ENCODE measurements at regions not wholly inside any gene's neighbourhood (a gene's known extent, or its start where the extent isn't known, plus 50 kb on each side); places are given as distances from the start of the nearest gene placed in this dataset.

DNA sequence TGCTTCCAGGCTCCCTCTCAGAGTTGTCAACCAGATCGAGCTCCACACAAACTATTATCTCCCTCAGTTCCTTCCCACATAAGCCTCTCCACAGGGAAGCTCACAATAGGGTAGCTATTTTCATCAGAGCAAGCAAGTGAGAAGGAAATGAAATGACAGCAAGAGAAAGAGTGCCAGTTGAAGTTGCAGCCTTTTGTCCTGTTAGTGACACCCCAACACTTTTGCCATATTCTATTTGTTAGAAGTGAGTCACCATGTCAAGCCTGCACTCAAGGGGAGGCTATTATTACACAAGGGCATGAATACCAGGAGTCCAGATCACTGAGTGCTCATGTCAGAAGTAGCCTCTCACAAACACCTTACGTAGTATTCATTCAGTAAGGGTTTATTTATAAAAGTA lies 266.3 kb upstream of the NOCT start:
- no peak for DNase-seq (ENCODE audit: low spot score)

DNA sequence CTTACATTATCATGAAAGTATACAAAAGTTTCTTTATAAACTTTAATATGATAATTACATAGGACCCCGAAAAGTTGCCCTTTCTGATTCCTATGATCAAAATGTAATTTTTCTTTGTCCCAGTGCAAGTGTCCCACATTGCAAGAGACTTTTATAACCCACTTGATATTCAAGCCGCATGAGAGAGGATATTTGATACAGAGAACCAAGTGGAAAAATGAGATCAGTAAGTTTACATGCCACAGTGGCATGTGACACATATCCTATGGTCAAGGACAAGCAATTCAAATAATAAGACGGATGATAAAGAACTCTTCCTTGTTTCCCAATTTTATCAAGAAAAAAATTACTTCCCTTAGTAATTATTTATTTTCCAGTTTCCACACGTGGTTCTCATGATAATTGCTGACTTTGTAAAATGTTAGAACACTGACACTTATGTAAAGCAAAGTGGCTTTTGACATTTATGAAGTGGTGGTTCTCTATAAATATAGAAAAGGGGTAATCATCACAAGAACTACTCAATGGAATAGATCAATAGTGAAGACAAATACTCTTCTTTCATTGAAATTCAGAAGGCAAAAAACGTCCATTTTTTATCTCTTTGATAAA lies 273.7 kb upstream of the NOCT start:
- DNase-seq (ENCODE audit: low spot score) = no peak

DNA sequence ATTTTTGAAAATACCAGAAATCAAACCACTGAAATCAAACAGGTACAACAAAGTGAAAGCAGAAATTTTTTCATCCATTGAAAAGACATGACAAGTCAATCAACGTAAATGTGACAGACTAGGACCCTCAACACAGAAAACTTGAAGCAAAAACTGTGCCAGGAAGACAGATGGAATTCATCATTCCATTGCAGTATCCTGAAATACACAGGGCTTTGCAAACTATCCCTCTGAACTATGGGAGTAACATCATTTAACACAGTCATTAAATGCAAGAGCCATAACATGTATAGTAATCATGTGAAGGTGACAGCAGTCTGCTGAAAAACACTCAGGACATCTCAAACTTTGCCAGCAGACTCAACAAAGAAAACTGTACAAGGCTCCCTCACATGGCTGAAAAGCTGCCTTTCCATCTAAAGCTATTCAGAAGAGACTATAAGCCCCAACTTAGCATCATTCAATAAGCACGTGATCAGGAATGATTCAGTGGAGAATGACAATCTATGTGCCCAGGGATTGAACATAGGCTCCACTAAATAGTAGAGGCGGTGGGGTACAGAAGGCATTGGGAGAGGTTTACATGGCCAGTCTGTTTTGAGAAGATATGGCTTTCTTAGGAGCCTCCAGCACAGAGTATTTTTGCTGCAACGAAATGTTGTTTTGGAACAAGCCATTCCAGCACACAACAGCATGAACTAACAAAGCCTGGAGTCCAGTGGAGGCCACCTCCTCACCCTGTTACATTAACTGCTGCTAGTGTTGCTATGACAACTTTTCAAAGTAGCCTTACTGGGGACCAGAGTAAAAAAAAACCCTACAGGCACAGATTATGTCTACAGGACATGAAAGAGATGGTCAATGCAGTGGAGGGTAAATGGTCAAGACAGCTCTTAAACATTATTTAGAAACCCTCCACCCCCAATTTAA lies 274.5 kb upstream of the NOCT start:
- DNase-seq (ENCODE audit: low spot score) = no peak

DNA sequence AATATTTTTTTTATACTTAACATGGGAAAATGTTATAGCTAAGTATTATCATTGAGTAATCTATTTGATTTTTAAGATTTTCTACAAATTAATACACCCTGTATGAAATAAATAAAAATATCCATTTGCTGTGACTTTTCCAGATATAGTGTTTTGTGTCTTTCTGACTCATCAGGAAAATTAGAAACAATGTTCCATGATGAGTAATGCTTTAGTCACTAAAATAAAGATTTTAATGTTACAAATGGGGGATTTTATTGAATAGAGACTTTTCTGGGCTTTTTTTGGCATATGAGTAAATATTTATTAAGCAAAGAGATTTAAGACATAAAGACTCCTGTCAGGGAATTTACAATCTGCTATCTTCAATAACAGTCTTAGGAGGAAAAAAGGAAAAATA lies 279.2 kb upstream of the NOCT start:
- DNase-seq (ENCODE audit: low spot score) = no peak

DNA sequence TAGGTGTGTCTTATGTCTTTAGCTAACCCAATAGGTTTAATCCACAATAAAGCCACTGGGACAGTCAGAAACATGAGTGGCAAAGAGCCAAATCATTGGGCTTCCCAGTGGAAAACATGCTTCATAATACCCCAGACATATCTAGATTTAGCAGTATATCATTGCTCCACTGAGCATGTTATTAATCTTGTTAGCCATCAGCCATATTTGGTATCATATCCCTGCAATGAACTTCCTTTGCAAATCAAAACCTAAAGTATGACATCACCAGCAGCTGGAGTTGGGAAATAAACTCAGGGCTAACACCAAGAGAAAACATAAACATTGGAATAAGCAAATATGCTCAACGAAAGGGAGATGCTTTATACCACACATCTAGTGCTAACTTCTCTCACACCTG lies 280.8 kb upstream of the NOCT start:
- no peak for DNase-seq (ENCODE audit: low spot score)

DNA sequence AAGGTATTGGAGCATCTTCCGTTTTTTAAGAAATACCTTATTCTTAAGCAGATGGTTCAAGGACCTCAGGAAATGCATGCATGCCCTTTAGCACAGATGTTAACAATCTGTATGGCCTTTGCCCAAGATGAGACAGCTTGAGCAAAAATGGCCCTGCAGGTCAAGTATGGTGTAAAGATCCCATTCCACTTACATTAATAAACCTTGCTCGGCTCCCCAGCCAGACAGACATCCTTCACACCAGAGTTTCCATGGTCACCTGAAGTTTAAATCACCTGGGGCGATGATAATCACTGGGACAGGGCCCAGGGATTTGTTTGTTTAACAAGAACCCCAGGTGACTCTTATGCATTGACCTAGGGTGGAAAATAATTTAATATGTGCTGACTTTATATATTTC lies 287.0 kb upstream of the NOCT start:
- no peak for DNase-seq (ENCODE audit: low spot score)

DNA sequence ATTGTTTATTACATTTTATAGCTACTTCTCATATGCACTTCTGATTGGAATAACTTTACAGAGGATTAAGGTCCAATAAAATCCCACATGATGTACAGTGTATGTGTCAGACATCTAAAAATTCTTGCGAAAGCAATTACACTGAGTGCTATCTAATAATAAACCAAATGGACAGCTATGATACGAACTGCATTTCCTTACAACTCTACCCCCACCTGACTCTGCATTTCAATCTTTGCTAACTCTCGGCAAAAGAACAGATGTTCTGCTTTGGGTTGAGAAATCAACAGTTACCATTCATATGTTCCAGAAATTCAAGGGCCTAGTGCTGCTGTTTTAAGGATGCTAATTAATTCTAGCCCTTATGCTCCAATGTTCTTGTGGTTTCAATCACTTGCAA lies 287.9 kb upstream of the NOCT start:
- DNase-seq (ENCODE audit: low spot score) = no peak

DNA sequence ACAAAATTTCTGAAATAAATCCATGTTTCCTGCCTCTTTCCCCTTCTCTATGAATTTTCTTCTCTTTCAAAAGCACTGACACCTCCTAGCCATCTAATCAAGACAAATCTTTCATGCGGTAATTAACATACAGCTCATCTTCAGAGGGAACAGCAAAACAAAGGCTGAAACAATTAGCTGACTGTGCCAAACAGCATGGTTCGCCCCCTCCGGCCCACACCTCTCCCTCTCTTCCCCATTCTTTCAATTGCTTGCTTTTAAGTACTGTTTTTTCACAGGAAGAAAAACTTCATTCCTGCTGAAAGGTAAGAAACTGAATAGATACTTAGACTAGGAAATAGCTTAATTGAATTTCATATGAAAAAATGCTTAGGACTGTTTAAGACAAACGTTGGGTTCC lies 291.1 kb upstream of the NOCT start:
- no peak for DNase-seq (ENCODE audit: low spot score)

DNA sequence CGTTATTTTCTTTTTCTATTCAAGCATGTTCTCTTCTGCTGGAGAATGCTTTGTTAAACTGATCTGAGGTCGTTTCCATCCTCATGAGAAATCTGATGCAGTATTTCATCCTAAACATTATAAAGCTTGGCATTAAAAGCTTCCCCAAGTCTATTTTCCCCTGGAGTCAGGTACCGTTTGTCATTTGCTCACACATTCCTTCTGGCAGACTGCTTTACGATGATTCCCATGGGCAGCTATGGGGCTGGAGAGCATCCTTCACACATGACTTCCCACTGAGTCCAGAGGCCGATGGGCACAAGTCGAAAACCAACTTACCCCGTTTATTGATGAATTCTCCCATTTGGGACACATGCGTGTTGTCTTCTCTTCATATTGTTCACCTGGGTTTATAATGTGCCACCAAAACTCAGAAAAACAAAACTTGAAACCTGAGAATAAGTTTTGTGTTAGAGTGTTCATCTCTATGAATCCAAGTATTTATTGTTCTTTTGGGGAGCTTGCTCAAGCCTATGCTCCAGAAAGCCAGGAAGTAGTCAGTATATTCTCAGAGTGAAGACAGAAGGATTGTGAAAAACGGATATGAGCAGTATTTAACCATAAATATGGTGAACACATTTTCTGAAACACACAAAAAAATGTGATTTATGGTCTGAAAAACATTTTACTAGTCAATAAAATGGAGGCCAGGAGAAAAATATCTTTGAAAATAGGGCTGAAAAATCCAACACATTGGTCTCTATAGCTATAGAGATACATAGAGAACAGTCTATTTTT lies 298.8 kb upstream of the NOCT start:
- DNase-seq (ENCODE audit: low spot score) = no peak

DNA sequence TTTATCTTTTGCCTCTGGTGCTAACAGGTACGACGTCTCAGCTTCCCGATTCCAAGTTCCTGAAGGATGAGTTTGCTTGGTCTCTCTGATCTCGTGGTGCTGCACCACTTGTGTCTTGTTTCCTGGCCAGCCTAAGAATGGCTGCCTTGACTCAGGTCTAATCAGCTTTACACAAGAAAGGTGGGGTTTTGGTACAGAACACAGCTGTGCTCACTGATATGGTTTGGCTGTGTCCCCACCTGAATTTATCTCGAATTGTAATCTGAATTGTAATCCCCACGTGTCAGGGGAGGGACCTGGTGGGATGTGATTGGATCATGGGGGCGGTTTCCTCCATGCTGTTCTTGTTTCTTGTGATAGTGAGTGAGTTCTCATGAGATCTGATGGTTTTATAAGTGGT lies 305.3 kb upstream of the NOCT start:
- DNase-seq (ENCODE audit: low spot score) = no peak

DNA sequence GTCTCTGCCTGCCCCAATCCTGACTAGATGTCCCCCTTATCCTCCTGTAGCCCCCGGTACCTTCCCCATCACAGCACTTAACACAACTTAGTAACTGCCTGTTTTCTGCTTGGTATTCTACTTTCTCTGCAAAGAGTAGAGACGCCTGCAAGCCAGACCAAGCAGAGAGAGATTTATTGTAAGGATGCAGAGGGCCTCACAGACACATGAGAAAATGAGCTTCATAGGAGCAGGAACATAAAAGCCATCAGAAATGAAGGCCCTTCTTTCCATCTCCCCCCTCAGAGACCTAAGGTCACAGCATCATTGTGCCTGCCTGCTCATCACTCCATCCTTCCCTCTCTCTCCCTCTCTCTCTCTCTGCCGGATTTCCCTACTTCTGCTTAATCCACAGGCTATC lies 305.7 kb upstream of the NOCT start:
- no peak for DNase-seq (ENCODE audit: low spot score)

DNA sequence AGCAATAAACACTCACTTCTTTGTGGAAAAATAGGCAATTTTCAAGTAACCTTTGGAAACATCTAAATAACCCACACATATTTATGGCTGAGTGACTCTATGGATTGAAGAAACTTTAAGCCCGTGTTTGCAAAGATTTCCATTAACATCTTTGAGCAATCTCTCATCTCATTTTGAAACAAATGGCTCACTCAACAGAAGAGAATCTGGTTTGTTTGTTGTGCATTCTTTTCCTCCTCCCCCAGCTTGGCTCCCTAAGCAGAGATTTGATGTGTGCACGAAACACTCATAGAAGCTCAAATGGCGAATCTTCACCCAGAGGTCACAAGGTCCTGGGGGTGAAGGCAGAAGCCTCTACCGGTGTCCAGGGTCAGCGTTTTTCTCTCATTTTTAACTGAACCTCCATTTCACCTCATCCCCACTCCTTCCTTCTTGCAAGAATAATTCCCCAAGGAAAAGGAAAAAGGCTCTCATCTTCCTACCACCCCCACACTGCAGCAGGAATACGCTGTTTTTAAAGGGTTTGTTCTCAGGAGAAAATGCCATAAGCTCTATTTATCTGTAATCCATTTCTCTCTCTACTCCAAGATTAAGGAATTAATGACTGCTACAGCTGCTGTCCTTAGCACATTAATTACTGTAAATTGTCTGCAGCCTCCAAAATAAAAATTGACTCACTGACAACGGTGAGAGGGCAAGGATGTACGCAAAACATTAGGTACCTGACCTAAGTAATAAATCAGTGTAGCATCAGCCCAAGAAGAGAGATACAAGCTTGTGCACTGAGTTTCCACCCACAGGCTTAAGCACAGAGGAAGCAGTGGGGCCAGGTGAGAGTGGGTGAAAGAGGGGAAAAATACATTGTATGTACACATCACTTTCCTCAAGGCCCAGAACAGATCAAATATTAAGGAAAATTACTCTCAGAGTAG lies 307.6 kb upstream of the NOCT start:
- DNase-seq (ENCODE audit: low spot score) = no peak

DNA sequence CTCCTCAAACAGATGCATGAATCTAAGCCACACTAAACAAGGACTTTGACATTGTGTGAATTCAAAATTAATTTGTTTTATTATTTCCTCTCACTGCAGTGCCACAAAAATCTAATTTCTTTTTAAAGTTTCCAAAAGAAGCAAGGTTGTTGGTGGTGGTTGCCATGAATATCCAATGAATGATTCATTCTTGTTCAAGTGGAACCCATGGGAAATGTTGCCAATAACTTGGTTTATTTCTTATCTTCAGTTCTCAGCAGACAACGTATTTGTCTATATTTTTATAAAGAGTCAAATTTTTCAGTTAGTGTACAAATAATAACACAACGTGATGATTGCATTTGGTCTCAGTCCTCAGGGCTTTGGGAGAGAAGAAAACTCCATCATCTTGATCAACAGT lies 309.4 kb upstream of the NOCT start:
- no peak for DNase-seq (ENCODE audit: low spot score)

DNA sequence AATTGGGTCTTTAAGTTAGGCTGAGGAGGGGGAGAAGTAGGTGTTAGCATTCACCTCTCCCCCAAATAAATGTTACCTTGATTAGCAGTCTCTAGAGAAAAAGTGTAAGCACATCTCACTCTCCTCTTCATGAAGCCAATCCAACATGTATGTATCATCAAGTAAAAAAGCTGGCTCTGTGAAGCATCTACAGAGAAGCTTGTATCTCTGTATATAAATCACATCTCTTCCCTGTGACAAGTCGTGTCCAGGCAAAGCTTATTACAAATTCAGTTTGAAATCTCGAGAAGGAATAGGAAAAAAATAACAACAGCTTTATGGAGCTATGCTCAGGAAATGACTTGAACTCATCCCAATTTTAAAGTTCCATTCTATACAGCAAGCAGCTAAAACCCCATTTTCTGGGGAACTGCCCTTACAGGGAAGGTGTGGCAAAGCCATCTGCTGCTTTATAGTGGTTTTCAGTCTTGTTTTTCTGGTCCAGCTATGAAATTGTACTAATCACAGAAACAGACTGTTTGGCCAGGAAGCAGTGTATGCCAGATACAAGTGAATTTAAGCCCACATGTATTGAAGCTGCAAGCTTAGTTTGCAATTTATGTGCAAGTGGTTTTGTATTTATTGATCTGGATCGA lies 313.3 kb upstream of the NOCT start:
- no peak for DNase-seq (ENCODE audit: low spot score)

DNA sequence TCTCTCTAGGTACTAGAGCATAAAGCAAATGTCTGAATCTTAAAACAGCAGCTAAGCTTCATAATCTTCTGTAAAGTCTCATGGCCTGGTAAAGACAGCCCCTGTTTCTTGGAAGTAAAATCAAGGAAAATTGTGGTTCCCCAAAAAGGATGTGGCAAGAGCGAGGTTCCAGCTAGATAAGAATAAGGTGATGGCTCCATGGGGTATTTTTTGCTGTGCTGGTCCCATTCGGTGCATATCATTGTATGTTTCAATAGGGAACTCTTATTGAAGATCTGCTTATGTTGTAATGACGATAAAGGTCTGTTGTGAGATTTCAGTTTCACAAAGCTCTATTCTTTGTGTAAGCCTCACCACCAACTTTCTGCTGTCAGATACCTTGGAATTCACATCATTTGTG lies 316.9 kb upstream of the NOCT start:
- no peak for DNase-seq (ENCODE audit: low spot score)

DNA sequence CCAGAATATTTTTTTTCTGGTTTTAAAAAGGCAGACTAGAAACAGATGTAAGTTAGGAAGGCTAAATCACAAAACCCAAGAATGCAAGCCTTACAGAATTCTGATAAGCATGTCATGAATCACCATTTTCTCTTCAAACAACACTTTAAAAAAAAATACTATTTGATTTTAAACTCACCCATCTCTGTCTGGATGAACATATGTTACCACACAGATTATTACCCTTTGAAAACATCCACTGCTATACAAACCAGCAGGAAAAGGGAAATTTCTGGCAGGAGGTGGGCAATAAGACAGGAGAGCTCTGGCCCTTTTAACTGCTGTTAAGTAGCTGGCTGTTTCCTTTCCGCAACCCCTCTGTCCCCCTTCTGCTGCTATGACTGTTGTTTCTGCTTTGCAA lies 317.7 kb upstream of the NOCT start:
- DNase-seq (ENCODE audit: low spot score) = no peak

DNA sequence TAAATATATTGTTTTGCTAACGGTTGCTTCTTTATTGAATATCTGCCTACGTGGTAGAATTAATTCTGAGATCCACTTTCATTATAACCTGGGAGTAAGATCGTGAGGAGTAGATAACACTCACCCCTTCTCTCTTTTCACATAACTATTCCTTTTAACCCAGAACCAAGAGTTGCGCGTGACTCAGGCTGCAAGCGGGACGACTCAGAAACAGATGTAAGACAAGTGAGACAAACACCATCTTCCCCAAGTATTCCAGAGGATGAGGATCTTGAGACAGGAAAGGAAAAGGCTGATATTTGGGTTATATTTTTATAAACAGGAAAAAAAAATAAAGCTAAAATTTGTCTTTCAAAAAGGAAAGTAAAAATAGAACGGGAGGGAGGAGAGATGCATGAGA lies 318.8 kb upstream of the NOCT start:
- DNase-seq (ENCODE audit: low spot score) = no peak

DNA sequence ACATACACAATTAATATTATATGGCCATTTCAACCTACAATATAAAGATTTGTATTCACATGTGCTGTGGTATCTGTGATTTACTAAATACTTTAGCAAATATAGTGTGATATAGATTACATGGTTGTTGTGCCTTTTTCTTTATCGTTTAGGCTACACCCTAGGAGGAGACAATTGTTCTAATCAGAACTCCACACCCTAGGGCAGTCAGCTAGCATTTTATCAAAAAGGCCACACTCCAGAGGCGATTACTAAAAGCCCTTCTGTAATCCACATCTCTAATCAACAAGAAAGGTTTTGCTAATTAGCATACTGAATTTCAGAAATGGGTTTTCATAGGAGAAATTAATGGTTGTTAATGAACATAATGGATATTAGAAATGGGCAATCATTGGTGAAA lies 319.5 kb upstream of the NOCT start:
- DNase-seq (ENCODE audit: low spot score) = no peak

DNA sequence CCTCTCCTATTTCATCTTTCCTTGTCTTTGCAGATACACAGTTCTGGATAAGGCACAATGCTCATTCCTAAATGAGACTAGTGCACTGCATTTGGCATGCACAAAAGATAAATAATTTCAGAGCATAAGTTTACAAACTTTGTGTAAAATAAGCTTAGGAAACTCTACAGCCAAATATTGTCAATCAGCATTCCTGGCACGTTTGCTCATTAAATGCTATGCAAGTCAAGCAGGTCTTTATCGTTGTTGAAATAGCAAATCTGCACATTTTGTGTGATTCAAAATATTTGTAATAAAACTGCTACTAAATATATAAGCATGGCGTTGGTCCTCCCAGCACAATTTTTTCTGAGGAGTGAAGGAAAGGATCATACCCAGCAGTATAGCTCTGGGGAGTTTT lies 322.1 kb upstream of the NOCT start:
- DNase-seq (ENCODE audit: low spot score) = no peak

DNA sequence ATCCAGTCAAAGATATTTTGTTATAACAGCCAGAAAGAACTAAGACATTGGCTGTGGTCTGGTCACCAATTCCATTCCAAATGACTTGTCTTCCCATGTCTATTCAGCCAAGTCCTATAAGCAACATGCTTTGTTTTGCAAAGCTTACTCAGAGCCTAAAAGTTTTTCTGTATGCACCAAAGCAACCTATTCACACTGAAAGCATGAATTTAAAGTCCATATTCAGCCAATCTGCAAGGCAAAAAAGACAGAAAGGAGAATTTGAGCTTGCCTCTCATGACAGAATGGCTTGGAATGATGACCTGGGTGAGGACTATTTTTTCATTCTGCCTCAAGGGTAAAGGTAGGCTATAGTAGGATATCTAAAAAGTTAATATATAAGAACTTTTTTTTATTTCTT lies 323.2 kb upstream of the NOCT start:
- no peak for DNase-seq (ENCODE audit: low spot score)

DNA sequence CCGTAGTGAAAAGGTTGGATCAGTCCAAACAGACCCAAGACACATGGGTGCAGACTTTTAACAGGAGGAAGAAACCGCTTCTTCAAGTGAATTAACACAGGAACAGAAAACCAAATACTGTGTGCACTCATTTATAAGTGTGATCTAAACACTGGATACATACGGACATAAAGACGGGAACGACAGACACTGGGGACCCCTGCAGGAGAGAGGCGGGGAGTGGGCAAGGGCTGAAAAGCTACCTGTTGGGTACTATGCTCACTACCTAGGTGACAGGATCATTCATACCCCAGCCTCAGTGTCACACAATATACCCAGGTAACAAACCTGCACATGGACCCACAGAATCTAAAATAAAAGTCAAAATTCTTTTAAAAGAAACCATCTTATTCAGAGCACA lies 326.0 kb upstream of the NOCT start:
- DNase-seq (ENCODE audit: low spot score) = no peak

DNA sequence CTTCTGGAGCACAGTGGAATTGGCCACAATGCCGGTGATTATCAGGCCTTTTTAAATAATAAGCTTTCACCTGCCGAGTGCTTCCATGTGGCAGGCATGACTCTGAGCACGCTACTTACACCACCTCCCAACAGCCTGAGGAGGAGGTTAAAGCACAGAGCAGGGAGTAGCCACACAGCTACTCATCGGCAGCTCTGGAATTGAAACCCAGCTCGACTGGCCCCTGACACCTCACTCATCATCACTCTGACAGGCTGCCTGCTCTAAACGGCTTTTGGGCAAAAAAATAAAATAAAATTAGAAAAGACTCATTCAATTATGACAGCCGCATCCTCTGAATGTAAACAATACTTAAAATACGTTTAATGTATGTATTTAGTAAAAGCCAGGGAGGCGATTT lies 326.4 kb upstream of the NOCT start:
- DNase-seq (ENCODE audit: low spot score) = no peak
